ENCODE measurements at regions not wholly inside any gene's neighbourhood (a gene's known extent, or its start where the extent isn't known, plus 50 kb on each side); places are given as distances from the start of the nearest gene placed in this dataset.

DNA sequence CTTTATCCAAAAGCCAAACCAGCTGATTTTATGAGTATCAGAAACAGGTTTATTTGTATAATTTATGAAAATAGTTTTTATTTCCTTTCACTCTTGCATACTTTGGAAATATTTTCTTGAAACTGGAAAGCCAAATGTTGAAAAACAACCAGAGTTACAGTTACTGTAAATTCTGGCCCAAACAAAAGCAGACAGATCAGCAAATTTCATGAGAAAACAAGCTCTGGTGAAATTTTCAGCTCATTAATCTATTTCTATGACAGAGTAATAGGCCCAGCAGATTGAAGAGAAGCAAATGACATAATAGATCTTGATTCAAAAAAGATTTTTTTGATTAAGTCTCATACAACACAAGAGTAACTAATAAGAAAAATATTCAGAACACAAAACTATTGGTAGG is 182.7 kb downstream of the ENC1 start:
- ChIA-PET POLR2A (no interaction called here), CTCF (interaction anchor here (1.1 kb wide), 1 partner anchor 473 kb away, joined by 3 read pairs; no protein-coding TSS in a partner anchor)
- H3K27ac ChIP-seq (ENCODE audit: extremely low read depth, low read depth, low read length), result no peak overlapping the region
- H3K36me3 ChIP-seq (ENCODE audit: control insufficient read depth in 2 of 2, insufficient read depth in 1 of 2, low read length in 2 of 2), result no peaks in the 10 kb centered on the region
- no peak for TF ChIP-seq YY2 (tag by site-specific recombination; IDR thresholded peaks at IDR 0.05)
- TF ChIP-seq ZNF560 (tag by site-specific recombination; IDR thresholded peaks at IDR 0.05; ENCODE audit: borderline replicate concordance), result no peak
- TF ChIP-seq, protein P1, sequence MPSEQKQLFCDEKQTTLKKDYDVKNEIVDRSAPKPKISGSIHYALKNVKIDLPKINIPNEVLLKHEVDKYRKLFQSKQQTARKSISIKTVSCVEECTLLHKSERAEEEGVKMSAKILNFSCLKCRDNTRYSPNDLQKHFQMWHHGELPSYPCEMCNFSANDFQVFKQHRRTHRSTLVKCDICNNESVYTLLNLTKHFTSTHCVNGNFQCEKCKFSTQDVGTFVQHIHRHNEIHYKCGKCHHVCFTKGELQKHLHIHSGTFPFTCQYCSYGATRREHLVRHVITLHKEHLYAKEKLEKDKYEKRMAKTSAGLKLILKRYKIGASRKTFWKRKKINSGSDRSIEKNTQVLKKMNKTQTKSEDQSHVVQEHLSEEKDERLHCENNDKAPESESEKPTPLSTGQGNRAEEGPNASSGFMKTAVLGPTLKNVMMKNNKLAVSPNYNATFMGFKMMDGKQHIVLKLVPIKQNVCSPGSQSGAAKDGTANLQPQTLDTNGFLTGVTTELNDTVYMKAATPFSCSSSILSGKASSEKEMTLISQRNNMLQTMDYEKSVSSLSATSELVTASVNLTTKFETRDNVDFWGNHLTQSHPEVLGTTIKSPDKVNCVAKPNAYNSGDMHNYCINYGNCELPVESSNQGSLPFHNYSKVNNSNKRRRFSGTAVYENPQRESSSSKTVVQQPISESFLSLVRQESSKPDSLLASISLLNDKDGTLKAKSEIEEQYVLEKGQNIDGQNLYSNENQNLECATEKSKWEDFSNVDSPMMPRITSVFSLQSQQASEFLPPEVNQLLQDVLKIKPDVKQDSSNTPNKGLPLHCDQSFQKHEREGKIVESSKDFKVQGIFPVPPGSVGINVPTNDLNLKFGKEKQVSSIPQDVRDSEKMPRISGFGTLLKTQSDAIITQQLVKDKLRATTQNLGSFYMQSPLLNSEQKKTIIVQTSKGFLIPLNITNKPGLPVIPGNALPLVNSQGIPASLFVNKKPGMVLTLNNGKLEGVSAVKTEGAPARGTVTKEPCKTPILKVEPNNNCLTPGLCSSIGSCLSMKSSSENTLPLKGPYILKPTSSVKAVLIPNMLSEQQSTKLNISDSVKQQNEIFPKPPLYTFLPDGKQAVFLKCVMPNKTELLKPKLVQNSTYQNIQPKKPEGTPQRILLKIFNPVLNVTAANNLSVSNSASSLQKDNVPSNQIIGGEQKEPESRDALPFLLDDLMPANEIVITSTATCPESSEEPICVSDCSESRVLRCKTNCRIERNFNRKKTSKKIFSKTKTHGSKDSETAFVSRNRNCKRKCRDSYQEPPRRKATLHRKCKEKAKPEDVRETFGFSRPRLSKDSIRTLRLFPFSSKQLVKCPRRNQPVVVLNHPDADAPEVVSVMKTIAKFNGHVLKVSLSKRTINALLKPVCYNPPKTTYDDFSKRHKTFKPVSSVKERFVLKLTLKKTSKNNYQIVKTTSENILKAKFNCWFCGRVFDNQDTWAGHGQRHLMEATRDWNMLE (tag by site-specific recombination; conservative IDR thresholded peaks at IDR 0.05; ENCODE audit: low read depth), result no peak
- no peak for TF ChIP-seq OSR2 (tag by site-specific recombination; IDR thresholded peaks at IDR 0.05)
- TF ChIP-seq ZNF175 (tag by site-specific recombination; IDR thresholded peaks at IDR 0.05), result no peak
- no peak for TF ChIP-seq ZBTB8A (tag by site-specific recombination; IDR thresholded peaks at IDR 0.05)
- TF ChIP-seq PRDM1 (tag by site-specific recombination; IDR thresholded peaks at IDR 0.05), result no peak
- TF ChIP-seq ZFP37 (tag by site-specific recombination; IDR thresholded peaks at IDR 0.05), result no peak
- TF ChIP-seq ZNF16 (tag by site-specific recombination; IDR thresholded peaks at IDR 0.05; ENCODE audit: low read depth), result no peak
- no peak for TF ChIP-seq ZNF10 (tag by site-specific recombination; IDR thresholded peaks at IDR 0.05)
- TF ChIP-seq ZNF350 (tag by site-specific recombination; IDR thresholded peaks at IDR 0.05), result no peak
- TF ChIP-seq, protein P2, sequence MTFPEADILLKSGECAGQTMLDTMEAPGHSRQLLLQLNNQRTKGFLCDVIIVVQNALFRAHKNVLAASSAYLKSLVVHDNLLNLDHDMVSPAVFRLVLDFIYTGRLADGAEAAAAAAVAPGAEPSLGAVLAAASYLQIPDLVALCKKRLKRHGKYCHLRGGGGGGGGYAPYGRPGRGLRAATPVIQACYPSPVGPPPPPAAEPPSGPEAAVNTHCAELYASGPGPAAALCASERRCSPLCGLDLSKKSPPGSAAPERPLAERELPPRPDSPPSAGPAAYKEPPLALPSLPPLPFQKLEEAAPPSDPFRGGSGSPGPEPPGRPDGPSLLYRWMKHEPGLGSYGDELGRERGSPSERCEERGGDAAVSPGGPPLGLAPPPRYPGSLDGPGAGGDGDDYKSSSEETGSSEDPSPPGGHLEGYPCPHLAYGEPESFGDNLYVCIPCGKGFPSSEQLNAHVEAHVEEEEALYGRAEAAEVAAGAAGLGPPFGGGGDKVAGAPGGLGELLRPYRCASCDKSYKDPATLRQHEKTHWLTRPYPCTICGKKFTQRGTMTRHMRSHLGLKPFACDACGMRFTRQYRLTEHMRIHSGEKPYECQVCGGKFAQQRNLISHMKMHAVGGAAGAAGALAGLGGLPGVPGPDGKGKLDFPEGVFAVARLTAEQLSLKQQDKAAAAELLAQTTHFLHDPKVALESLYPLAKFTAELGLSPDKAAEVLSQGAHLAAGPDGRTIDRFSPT (tag by site-specific recombination; IDR thresholded peaks at IDR 0.05), result no peak
- TF ChIP-seq, protein P3, sequence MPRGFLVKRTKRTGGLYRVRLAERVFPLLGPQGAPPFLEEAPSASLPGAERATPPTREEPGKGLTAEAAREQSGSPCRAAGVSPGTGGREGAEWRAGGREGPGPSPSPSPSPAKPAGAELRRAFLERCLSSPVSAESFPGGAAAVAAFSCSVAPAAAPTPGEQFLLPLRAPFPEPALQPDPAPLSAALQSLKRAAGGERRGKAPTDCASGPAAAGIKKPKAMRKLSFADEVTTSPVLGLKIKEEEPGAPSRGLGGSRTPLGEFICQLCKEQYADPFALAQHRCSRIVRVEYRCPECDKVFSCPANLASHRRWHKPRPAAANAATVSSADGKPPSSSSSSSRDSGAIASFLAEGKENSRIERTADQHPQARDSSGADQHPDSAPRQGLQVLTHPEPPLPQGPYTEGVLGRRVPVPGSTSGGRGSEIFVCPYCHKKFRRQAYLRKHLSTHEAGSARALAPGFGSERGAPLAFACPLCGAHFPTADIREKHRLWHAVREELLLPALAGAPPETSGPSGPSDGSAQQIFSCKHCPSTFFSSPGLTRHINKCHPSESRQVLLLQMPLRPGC (tag by site-specific recombination; IDR thresholded peaks at IDR 0.05), result no peak
- TF ChIP-seq, protein P4, sequence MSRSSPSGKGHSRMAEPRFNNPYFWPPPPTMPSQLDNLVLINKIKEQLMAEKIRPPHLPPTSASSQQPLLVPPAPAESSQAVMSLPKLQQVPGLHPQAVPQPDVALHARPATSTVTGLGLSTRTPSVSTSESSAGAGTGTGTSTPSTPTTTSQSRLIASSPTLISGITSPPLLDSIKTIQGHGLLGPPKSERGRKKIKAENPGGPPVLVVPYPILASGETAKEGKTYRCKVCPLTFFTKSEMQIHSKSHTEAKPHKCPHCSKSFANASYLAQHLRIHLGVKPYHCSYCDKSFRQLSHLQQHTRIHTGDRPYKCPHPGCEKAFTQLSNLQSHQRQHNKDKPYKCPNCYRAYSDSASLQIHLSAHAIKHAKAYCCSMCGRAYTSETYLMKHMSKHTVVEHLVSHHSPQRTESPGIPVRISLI (tag by site-specific recombination; IDR thresholded peaks at IDR 0.05), result no peak
- TF ChIP-seq ZXDB (tag by site-specific recombination; IDR thresholded peaks at IDR 0.05), result no peak
- TF ChIP-seq ZNF48 (tag by site-specific recombination; IDR thresholded peaks at IDR 0.05), result no peak
- TF ChIP-seq ZNF138 (tag by site-specific recombination; IDR thresholded peaks at IDR 0.05; ENCODE audit: borderline replicate concordance), result no peak
- H3K9me3 ChIP-seq (ENCODE audit: control insufficient read depth, insufficient read depth, low read depth, low read length), result no peaks in the 10 kb centered on the region
- no peaks in the 10 kb centered on the region for H3K4me1 ChIP-seq (ENCODE audit: control insufficient read depth, insufficient read depth, low read length)
- H3K4me3 ChIP-seq (ENCODE audit: low read depth, low read length), result no peak overlapping the region

Measured in HEK293 (cell line).